GM12878 (cell line): ENCODE measurements at regions not wholly inside any gene's neighbourhood (a gene's known extent, or its start where the extent isn't known, plus 50 kb on each side); places are given as distances from the start of the nearest gene placed in this dataset.
A peak's percentile ranks its signal among the peaks of the same experiment; 100 is the strongest.

Experiments
- ATAC-seq: fragments of 200-7000 bp; cut with Tn5 transposase; 3 replicates; pipeline ENCODE4 v1.9.1; 2020; ENCODE audit warnings: mild to moderate bottlenecking, moderate library complexity
- BruUV-seq: library from RNA; stranded (reverse); fragments of 400-500 nt; replicated peaks from 2 replicates; lab custom pipeline; 2021; lab: Mats Ljungman, UMichigan
- CTCF ChIA-PET: fragments of 300-600 bp; sonication (Branson Sonifier 250); formaldehyde crosslinking; extraction: SDS; loops from one replicate; lab custom pipeline; 2021; ENCODE audit warnings: inconsistent platforms; lab: Yijun Ruan, JAX
- POLR2A ChIA-PET: fragments of 350-600 bp; formaldehyde crosslinking; extraction: SDS; loops from one replicate; lab custom pipeline; 2021; ENCODE audit warnings: inconsistent platforms; lab: Charles Lee
- RAD21 ChIA-PET: fragments of 300-600 bp; sonication (Branson Sonifier 250); formaldehyde crosslinking; loops from one replicate; lab custom pipeline; 2023; ENCODE audit warnings: antibody characterized with exemption; ENCODE audit not compliant: unreplicated experiment; lab: Charles Lee
- SMC1A ChIA-PET: fragments of 300-600 bp; sonication (Branson Sonifier 250); formaldehyde crosslinking; loops from one replicate; lab custom pipeline; 2023; ENCODE audit not compliant: unreplicated experiment, uncharacterized antibody; lab: Charles Lee
- DNase-seq: peaks from one replicate; pipeline ENCODE4 v3.0.0-alpha.2; 2011; ENCODE audit warnings: low read depth, low spot score
- FAIRE-seq: peaks from 3 replicates; lab custom pipeline; 2011; peaks lifted over from hg19 to GRCh38; lab: Jason Lieb, UNC
- H2AFZ ChIP-seq: 2 replicates; pipeline ENCODE4 v1.6.0; 2011; ENCODE audit warnings: low read depth, low read length, control low read depth; ENCODE audit not compliant: control insufficient read depth
- H3K27ac ChIP-seq: 2 replicates; pipeline ENCODE4 v1.5.1; 2011; ENCODE audit warnings: control low read depth; ENCODE audit not compliant: control insufficient read depth, insufficient read depth
- H3K27me3 ChIP-seq, 2 experiments: replicated peaks in 1 of 2; 2 replicates each; pipeline versions ENCODE4 v1.6.0 to v1.6.1; 2011; ENCODE audit warnings: low read length in 1 of 2; ENCODE audit not compliant: control insufficient read depth in 2 of 2, insufficient read depth in 2 of 2
- H3K36me3 ChIP-seq, 2 experiments: 2 replicates each; pipeline ENCODE4 v1.5.1; 2011; ENCODE audit warnings: low read length in 1 of 2; ENCODE audit not compliant: control insufficient read depth in 2 of 2, insufficient read depth in 2 of 2
- H3K4me1 ChIP-seq: 2 replicates; pipeline ENCODE4 v1.6.1; 2011; ENCODE audit warnings: mild to moderate bottlenecking, low read length, moderate library complexity, mixed read lengths; ENCODE audit not compliant: control insufficient read depth, insufficient read depth
- H3K4me2 ChIP-seq: 2 replicates; pipeline ENCODE4 v1.6.0; 2011; ENCODE audit warnings: control low read depth; ENCODE audit not compliant: control insufficient read depth, insufficient read depth
- H3K4me3 ChIP-seq: fragments of 200-600 bp; sonication (generic); 2 replicates; pipeline ENCODE4 v1.5.1; 2016
- H3K79me2 ChIP-seq: 2 replicates; pipeline ENCODE4 v1.6.0; 2011; ENCODE audit warnings: low read length; ENCODE audit not compliant: control insufficient read depth, insufficient read depth
- H3K9ac ChIP-seq: 2 replicates; pipeline ENCODE4 v1.8.0; 2011; ENCODE audit warnings: low read length, control low read depth, mixed read lengths; ENCODE audit not compliant: control insufficient read depth, insufficient read depth
- H3K9me3 ChIP-seq: replicated peaks from 3 replicates; pipeline ENCODE4 v1.5.1; 2011; ENCODE audit warnings: mild to moderate bottlenecking, low read length; ENCODE audit not compliant: control insufficient read depth, insufficient read depth
- H4K20me1 ChIP-seq: 2 replicates; pipeline ENCODE4 v1.6.0; 2011; ENCODE audit not compliant: control insufficient read depth, insufficient read depth
- CBX5 ChIP-seq: sonication (generic); IDR thresholded peaks from 2 replicates; pipeline ENCODE4 v1.6.1; 2016; ENCODE audit warnings: low read depth, moderate library complexity, mild to moderate bottlenecking, inconsistent platforms
- MTA3 ChIP-seq: IDR thresholded peaks from 2 replicates; pipeline ENCODE4 v1.6.1; 2012; ENCODE audit warnings: low read length, inconsistent platforms, borderline replicate concordance
- NFYB ChIP-seq: IDR thresholded peaks from 2 replicates; pipeline ENCODE4 v1.6.1; 2011; ENCODE audit warnings: low read depth, mild to moderate bottlenecking, low read length, improper control_type of control experiment, moderate library complexity; ENCODE audit not compliant: insufficient read depth
- POLR2AphosphoS5 ChIP-seq: IDR thresholded peaks from 2 replicates; pipeline ENCODE4 v1.6.1; 2011; ENCODE audit warnings: mild to moderate bottlenecking, low read length, inconsistent platforms
- RAD21 ChIP-seq: IDR thresholded peaks from 2 replicates; pipeline ENCODE4 v1.6.1; 2011; ENCODE audit warnings: mild to moderate bottlenecking, low read depth, low read length, moderate library complexity; ENCODE audit not compliant: insufficient read depth
- RCOR1 ChIP-seq: conservative IDR thresholded peaks from 2 replicates; pipeline ENCODE4 v1.6.1; 2012; ENCODE audit warnings: low read depth, low read length, improper control_type of control experiment
- RFX5 ChIP-seq: IDR thresholded peaks from 2 replicates; pipeline ENCODE4 v1.6.1; 2011; ENCODE audit warnings: low read depth, low read length, improper control_type of control experiment
- SIN3A ChIP-seq: IDR thresholded peaks from 2 replicates; pipeline ENCODE4 v1.6.1; 2012; ENCODE audit warnings: low read depth, low read length, improper control_type of control experiment
- SMAD1 ChIP-seq: fragments of 450-650 bp; IDR thresholded peaks from 2 replicates; pipeline ENCODE4 v1.6.1; 2018; ENCODE audit warnings: mild to moderate bottlenecking, low read depth; ENCODE audit not compliant: partially characterized antibody
- SPI1 ChIP-seq: IDR thresholded peaks from 2 replicates; pipeline ENCODE4 v1.6.1; 2011; ENCODE audit warnings: low read depth, mild to moderate bottlenecking, low read length, moderate library complexity, borderline replicate concordance; ENCODE audit not compliant: insufficient read depth
- ZNF274 ChIP-seq: IDR thresholded peaks from one replicate; pipeline ENCODE4 v1.8.0; 2011; ENCODE audit not compliant: insufficient read length, insufficient read depth
- WGBS: methylation state at CpG from one replicate; pipeline ENCODE4 v1.1.6; 2016; ENCODE audit warnings: low lambda C conversion rate; ENCODE audit not compliant: insufficient replicate concordance, insufficient coverage; ENCODE audit errors: missing lambda C conversion rate; 5-methylcytosine and 5-hydroxymethylcytosine counted together
- in situ Hi-C: fragments of 300-500 bp; cut with MboI; formaldehyde crosslinking; loops from 9 replicates; pipeline ENCODE4 v1.14.3; 2018; ENCODE audit warnings: mixed read lengths
- intact Hi-C: fragments of 100-400 bp; cut with micrococcal nuclease; formaldehyde crosslinking; loops from one replicate; pipeline ENCODE4 v1.14.2; 2022; ENCODE audit not compliant: unreplicated experiment
- TF ChIP-seq, protein P1 (sequence below): IDR thresholded peaks from 2 replicates; pipeline ENCODE4 v1.6.1; 2012; ENCODE audit warnings: low read depth, low read length, improper control_type of control experiment

DNA sequence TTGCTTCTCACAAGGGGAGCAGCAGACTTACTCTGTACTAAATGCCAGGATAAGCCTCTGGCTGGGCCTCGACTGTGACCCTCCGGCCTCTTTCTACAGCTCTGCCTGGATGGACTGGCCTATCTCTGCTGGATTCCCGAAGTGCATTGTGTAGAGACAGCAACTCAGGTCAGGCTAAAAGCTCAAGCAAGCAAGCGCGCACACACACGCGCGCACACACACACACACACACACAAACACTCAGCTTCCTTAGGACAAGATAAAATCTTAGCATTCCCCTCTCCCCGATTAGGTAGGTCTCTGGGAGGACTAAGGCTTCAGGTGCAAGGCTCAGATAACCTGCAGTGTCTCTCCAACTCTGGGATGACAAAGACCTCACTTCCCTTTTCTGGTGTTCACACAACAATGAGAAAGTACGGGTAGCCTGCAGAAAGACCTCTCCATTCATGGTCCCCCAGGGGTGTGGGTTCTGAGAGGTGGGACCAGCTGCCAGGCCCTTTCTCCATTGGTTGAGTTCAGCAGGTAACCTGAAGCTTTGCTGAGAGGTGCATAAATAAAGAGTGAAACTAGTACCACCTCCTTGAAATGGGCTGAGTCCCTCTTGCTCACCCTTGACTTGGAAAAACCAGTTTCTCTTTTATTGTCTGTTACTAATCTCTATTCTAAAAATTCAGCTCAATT lies 155.1 kb upstream of the CAMK1G start:
- Histone ChIP-seq H3K27me3 (peaks cover 2% of the 10 kb centered on the region in 2 experiments; a peak in 3 of 4 replicates), H3K79me2 (no peaks in the 10 kb centered on the region), H3K36me3 (no peaks in the 10 kb centered on the region), H3K9me3 (no peaks in the 10 kb centered on the region; the same call in 2 of the 3 replicates), H3K27ac (no peak overlapping the region), H3K9ac (no peak overlapping the region), H4K20me1 (no peaks in the 10 kb centered on the region), H2AFZ (no peak overlapping the region), H3K4me2 (no peak overlapping the region), H3K4me3 (no peak overlapping the region), H3K4me1 (no peaks in the 10 kb centered on the region)
- in situ Hi-C loops (no loop called here), intact Hi-C loops (no loop called here)
- ATAC-seq (peak; percentile 25; the same call in 2 of the 3 replicates), DNase-seq (no peak), FAIRE-seq (no peak)
- WGBS: 45% methylated on average over 10 of the region's 10 CpGs
- TF ChIP-seq SIN3A (no peak), SPI1 (peak; percentile 57; the same call in 1 of the 2 replicates)
- CTCF ChIA-PET: interaction anchor here (0.6 kb wide), 1 partner anchor 551 kb away, joined by 3 read pairs; no protein-coding TSS in a partner anchor
- RAD21 ChIA-PET: no interaction called here
- no TSS peak for BruUV-seq
- POLR2A ChIA-PET: interaction anchor here (0.7 to 1.0 kb wide), 2 partner anchors 23 to 29 kb away, joined by 3 read pairs; no protein-coding TSS in a partner anchor
- SMC1A ChIA-PET: no interaction called here

DNA sequence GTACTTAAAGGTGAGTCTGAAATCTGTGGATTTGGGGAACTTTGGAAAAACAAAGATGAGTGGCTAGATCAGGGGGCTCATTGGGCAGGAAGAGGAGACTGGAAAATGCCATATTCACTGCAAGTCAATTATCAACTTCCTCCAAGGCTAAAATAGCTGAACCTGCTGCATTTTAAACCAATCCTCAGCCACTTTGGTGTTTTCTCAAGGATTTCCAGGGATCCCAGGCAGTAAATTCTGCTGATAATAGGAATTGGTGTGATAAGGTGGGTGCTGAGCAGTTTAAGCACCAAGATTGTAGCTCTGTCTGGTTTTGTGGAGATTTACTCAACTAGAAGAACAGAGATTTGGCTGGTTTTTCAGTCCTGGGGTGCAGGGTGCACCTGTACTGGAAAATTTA lies 153.9 kb upstream of the CAMK1G start:
- in situ Hi-C loops: no loop called here
- Histone ChIP-seq H3K27ac (no peak overlapping the region), H3K4me3 (no peak overlapping the region), H3K9ac (no peak overlapping the region), H3K4me1 (no peaks in the 10 kb centered on the region), H3K79me2 (no peaks in the 10 kb centered on the region), H3K9me3 (no peaks in the 10 kb centered on the region; the same call in 2 of the 3 replicates), H3K36me3 (no peaks in the 10 kb centered on the region), H3K4me2 (no peak overlapping the region), H4K20me1 (no peaks in the 10 kb centered on the region), H2AFZ (no peak overlapping the region), H3K27me3 (peaks cover 2% of the 10 kb centered on the region in 2 experiments; a peak in 3 of 4 replicates)
- no peak for ATAC-seq
- intact Hi-C loops: no loop called here
- no peak for FAIRE-seq
- ChIA-PET CTCF (interaction anchor here (1.1 kb wide), 1 partner anchor 10 kb away, joined by 3 read pairs; no protein-coding TSS in a partner anchor), RAD21 (interaction anchor here (0.6 kb wide), 1 partner anchor 80 kb away, joined by 3 read pairs; no protein-coding TSS in a partner anchor), POLR2A (interaction anchor here (0.6 kb wide), 1 partner anchor 12 kb away, joined by 3 read pairs; no protein-coding TSS in a partner anchor), SMC1A (no interaction called here)
- no peak for DNase-seq
- BruUV-seq: no TSS peak
- TF ChIP-seq RAD21 (no peak), RFX5 (no peak), ZNF274 (no peak), RCOR1 (no peak), NFYB (no peak), POLR2AphosphoS5 (no peak), MTA3 (no peak), SMAD1 (no peak), CBX5 (no peak)
- TF ChIP-seq, protein P1, sequence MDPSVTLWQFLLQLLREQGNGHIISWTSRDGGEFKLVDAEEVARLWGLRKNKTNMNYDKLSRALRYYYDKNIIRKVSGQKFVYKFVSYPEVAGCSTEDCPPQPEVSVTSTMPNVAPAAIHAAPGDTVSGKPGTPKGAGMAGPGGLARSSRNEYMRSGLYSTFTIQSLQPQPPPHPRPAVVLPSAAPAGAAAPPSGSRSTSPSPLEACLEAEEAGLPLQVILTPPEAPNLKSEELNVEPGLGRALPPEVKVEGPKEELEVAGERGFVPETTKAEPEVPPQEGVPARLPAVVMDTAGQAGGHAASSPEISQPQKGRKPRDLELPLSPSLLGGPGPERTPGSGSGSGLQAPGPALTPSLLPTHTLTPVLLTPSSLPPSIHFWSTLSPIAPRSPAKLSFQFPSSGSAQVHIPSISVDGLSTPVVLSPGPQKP: no peak
